IPS DF 6.9 (cell line): ENCODE measurements at regions not wholly inside any gene's neighbourhood (a gene's known extent, or its start where the extent isn't known, plus 50 kb on each side); places are given as distances from the start of the nearest gene placed in this dataset.

ENCODE experiments used
- DNase-seq: peaks from one replicate; pipeline ENCODE4 v3.0.0-alpha.2; 2013; ENCODE audit warnings: low read depth, low spot score
- H3K27ac ChIP-seq: one replicate; pipeline ENCODE4 v1.5.1; 2013; ENCODE audit warnings: low read length, control low read depth
- H3K27me3 ChIP-seq: 2 replicates; pipeline ENCODE4 v1.6.1; 2013; ENCODE audit warnings: mild to moderate bottlenecking, low read length; ENCODE audit not compliant: control insufficient read depth, insufficient read depth
- H3K36me3 ChIP-seq: 2 replicates; pipeline ENCODE4 v1.6.1; 2013; ENCODE audit warnings: low read length; ENCODE audit not compliant: control insufficient read depth, insufficient read depth
- H3K4me1 ChIP-seq: 2 replicates; pipeline ENCODE4 v1.6.1; 2013; ENCODE audit warnings: low read length; ENCODE audit not compliant: control insufficient read depth, insufficient read depth
- H3K4me3 ChIP-seq: 2 replicates; pipeline ENCODE4 v1.5.1; 2013; ENCODE audit warnings: mild to moderate bottlenecking, low read length
- H3K9me3 ChIP-seq: 2 replicates; pipeline ENCODE4 v1.6.1; 2013; ENCODE audit warnings: low read length, inconsistent platforms; ENCODE audit not compliant: control insufficient read depth, insufficient read depth
- WGBS: extraction: QIAGEN DNeasy Blood & Tissue Kit; methylation state at CpG from one replicate; pipeline ENCODE4 v1.1.7; 2013; ENCODE audit warnings: mixed read lengths, missing lambda C conversion rate; ENCODE audit not compliant: insufficient read length, insufficient coverage; 5-methylcytosine and 5-hydroxymethylcytosine counted together

DNA sequence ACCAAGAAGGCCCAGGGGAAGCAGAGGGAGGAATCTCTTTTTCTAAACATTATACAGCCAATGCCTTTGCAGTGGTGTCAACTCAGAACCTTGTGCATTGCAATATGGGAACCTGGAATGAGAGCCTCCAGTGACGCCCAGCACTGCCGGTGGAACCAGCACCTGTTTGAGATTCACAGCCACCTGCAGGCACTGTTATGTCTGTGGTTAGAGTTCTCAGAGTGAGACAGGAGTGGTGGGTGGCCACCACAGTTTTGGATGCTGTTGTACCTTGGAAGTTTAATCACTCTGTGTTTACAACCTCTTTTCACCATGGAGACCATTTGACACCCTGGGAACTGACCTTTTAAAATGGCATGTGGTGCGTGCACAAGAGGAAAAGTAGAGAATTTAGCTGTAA is 185.3 kb upstream of the KCNG1 start:
- no peaks in the 10 kb centered on the region for H3K9me3 ChIP-seq
- no peak overlapping the region for H3K27ac ChIP-seq
- H3K27me3 ChIP-seq, result no peaks in the 10 kb centered on the region
- WGBS, result no CpG with 5 or more reads among the region's 3 CpGs
- DNase-seq, result no peak
- H3K4me1 ChIP-seq, result no peaks in the 10 kb centered on the region
- H3K4me3 ChIP-seq, result no peak overlapping the region
- no peaks in the 10 kb centered on the region for H3K36me3 ChIP-seq

DNA sequence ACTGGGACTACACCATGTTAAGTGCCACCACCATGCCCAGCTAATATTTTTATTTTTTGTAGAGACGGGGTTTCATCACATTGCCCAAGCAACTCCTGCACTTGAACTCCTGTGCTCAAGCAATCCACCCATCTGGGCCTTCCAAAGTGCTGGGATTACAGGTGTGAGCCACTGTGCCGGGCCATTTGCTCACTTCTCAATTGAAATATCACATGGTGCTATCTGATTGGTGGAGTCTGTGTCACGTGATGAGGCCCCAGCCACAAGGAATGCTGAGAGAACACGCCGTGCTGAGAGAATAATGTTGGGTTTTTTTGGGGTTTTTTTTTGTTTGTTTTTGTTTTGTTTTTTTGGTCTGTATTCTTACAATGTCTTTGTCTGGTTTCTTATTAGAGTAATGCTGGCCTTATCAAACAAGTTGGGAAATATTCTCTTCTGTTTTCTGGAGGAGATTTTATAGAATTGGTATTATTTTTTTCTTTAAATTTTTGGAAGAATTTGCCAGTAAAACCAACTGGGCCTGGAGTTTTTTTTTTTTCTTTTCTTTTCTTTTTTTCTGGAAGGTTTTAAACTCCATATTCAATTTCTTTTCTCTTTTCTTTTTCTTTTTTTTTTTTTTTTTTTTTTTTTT is 183.2 kb upstream of the KCNG1 start:
- H3K9me3 ChIP-seq, result no peaks in the 10 kb centered on the region
- no peak overlapping the region for H3K27ac ChIP-seq
- no peaks in the 10 kb centered on the region for H3K4me1 ChIP-seq
- no peak for DNase-seq
- H3K4me3 ChIP-seq, result no peak overlapping the region
- WGBS, result no CpG with 5 or more reads among the region's 5 CpGs
- H3K27me3 ChIP-seq, result no peaks in the 10 kb centered on the region
- H3K36me3 ChIP-seq, result no peaks in the 10 kb centered on the region

DNA sequence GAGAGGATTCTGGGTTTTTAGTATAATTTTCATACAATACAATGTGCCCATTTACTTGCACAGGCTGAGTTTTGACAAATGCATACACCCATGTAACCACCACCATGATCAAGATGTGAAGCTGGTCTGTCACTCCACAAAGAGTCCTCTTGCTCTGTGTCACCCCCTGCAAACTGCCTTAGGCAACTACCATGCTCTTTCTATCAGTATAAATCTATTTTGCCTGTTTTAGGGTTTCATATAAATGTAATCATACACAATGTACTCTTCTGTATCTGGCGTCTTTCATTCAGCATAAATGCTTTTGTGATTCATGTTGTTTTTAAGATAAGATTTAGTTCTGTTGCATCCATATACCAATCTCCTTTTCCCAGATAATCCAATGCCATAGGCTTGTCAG is 181.9 kb upstream of the KCNG1 start:
- Histone ChIP-seq H3K4me3 (no peak overlapping the region), H3K27me3 (no peaks in the 10 kb centered on the region), H3K27ac (no peak overlapping the region), H3K36me3 (no peaks in the 10 kb centered on the region), H3K9me3 (no peaks in the 10 kb centered on the region), H3K4me1 (no peaks in the 10 kb centered on the region)
- WGBS, result no CpG with 5 or more reads among the region's 1 CpG
- no peak for DNase-seq

DNA sequence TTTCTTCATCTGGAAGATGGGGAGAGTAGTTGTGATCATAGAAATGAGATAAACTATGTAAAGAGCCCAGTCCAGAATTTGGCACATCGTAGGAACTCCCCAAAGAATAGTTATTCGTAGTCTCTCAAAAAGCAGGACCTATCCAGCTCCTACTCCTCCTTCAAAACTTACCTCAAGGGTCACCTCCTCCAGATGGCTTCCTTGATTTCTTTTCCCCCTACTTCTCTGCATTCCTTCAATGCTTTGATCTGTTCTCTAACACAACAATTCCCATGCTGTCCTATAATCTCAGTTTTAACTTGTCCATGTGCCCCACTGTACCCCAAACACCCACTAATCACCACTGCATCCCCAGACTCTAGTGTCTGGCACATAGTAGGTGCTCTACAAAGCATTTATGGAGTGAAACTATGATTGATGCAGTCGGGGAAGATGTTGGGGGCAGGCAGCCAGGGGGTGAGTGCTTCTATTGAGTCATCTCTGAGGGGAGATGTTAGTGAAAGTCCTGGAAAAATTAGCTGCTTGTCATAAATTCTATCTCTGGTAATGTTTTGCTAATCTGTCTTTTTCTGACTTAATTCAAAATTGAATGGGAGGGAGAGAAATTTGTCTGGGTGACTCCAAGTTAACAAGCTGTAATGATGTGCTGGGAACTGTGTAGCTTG is 181.3 kb upstream of the KCNG1 start:
- no peaks in the 10 kb centered on the region for H3K36me3 ChIP-seq
- WGBS, result no CpG with 5 or more reads among the region's 3 CpGs
- no peaks in the 10 kb centered on the region for H3K27me3 ChIP-seq
- no peaks in the 10 kb centered on the region for H3K4me1 ChIP-seq
- no peak for DNase-seq
- no peaks in the 10 kb centered on the region for H3K9me3 ChIP-seq
- H3K4me3 ChIP-seq, result no peak overlapping the region
- no peak overlapping the region for H3K27ac ChIP-seq

DNA sequence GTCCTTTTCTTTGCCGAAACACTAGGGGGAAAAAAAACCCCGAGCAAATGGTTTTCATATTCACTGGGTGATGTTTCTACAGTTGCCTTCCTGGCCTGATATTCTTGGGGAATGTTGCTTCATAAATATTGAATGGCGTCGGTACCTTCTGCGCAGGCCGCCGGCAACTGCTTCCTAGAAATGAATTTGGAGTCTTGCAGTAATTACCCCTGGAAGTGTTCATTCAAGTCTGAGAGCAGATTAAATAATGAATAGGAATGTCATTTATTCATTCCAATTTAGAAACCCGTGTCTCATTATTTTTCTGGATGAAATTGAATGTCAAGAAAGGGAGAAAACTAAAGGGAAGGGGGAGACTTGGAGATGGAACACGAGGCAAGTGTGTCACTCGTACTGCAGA is 179.4 kb upstream of the KCNG1 start:
- Histone ChIP-seq H3K4me1 (no peaks in the 10 kb centered on the region), H3K9me3 (no peaks in the 10 kb centered on the region), H3K27ac (no peak overlapping the region), H3K27me3 (no peaks in the 10 kb centered on the region), H3K36me3 (no peaks in the 10 kb centered on the region), H3K4me3 (no peak overlapping the region)
- no peak for DNase-seq
- no CpG with 5 or more reads among the region's 10 CpGs for WGBS

DNA sequence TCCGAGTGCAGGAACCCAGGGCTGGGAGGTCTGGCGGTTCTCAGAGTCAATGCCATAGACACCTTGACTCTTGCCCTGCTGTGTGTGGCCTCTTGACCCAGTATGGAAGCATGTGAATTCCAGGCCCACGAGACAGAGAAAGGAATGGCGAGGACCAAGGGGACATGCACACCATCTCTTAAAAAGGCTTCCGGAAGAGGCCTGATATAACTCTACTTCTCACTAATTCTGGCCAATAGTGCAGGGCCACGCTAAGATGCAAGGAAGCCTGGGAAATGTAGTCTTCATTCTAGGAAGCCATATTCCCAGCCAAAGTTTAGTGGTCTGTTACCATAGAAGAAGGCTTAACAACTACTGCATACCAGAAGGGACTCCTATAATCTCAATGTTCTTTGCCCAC is 177.0 kb upstream of the KCNG1 start:
- H3K27ac ChIP-seq, result no peak overlapping the region
- H3K4me3 ChIP-seq, result no peak overlapping the region
- WGBS, result no CpG with 5 or more reads among the region's 6 CpGs
- no peak for DNase-seq
- H3K4me1 ChIP-seq, result no peaks in the 10 kb centered on the region
- no peaks in the 10 kb centered on the region for H3K36me3 ChIP-seq
- no peaks in the 10 kb centered on the region; the same call in 1 of the 2 replicates for H3K27me3 ChIP-seq
- H3K9me3 ChIP-seq, result no peaks in the 10 kb centered on the region

DNA sequence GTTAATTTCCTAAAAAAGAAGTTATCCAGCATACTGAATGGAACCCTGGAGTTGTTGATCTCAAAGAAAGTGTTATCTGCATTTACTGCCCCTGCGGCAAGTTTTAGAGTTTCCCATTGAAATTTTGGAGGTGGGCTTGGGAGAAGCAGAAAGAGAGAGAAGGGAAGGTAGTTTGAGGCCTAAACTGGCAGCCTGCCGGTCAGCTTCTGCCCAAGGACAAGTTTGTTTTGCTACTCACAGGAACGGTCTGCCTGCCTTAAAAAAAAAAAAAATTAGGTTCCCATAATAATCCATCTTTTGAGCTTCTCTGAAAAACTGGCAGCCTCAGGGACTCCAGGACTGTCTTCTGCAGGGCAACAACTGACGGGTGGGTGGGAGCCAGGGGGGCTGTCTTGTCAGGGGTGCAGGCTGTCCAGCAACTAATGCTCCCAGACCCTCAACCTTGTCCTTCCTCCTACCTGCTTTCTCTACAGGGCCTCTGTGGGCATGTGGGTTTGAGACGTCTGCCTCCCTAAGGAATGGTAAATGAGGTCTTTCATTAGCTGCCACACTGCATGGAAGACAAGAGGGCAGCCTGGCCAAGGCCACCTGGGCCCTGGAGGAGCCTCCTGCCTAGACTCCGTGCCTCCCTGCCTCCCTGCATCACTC is 176.1 kb upstream of the KCNG1 start:
- Histone ChIP-seq H3K9me3 (no peaks in the 10 kb centered on the region), H3K36me3 (no peaks in the 10 kb centered on the region), H3K4me3 (no peak overlapping the region), H3K27me3 (no peaks in the 10 kb centered on the region; the same call in 1 of the 2 replicates), H3K27ac (no peak overlapping the region), H3K4me1 (no peaks in the 10 kb centered on the region)
- no CpG with 5 or more reads among the region's 6 CpGs for WGBS
- DNase-seq, result no peak

DNA sequence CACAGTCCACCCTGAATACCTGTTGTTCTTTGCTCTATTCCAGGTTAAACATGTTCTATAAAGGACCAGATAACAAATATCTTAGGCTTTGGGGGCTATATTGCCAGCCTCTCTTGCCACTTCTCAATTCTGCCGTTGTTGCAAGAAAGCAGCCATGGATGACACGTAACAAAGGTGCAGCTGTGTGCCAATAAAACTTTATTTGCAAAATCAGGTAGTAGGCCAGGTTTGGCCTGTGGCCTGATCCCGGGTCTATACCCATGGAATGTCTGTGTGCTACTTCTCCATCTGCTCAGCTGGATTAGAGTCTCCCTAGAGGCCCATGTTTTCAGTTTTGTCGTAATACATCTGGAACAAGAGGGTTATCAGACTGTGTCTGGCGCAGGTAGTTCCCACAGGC is 175.3 kb upstream of the KCNG1 start:
- H3K27me3 ChIP-seq, result no peaks in the 10 kb centered on the region; the same call in 1 of the 2 replicates
- no peaks in the 10 kb centered on the region for H3K36me3 ChIP-seq
- DNase-seq, result no peak
- no CpG with 5 or more reads among the region's 5 CpGs for WGBS
- no peaks in the 10 kb centered on the region for H3K4me1 ChIP-seq
- no peaks in the 10 kb centered on the region for H3K9me3 ChIP-seq
- H3K4me3 ChIP-seq, result no peak overlapping the region
- no peak overlapping the region for H3K27ac ChIP-seq

DNA sequence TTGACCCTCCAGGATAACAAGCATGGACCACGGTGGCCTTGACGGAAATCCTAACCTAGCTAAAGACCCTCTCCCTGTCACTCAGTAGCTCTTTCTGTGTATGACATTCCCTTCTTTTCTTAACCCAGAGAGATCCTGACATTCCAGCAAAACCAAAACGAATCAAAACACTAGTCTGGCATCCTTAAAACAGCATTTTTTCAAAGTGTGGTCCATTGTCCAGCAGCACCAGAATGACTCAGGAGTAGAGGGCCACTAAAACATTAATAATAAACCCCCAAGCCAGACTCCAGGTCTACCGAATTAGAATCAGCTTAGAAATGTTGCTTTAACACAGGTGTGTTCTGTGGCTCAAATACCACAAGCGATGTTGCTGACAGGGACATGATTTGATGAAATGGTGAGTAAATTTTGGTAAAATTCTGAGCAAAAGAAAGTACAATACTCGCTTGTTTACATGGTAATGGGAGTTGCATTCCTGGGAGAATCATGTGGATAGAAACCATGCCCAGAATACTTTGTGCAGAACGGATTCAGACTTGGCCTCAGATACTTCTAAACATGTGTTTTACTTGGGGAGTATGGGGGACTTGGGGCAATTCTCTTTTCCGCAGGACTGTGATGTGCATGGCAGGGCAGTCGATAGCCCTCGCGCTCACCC is 174.2 kb upstream of the KCNG1 start:
- DNase-seq, result no peak
- Histone ChIP-seq H3K9me3 (no peaks in the 10 kb centered on the region), H3K4me1 (no peaks in the 10 kb centered on the region), H3K4me3 (no peak overlapping the region), H3K36me3 (no peaks in the 10 kb centered on the region), H3K27me3 (no peaks in the 10 kb centered on the region; the same call in 1 of the 2 replicates), H3K27ac (no peak overlapping the region)
- WGBS, result no CpG with 5 or more reads among the region's 11 CpGs

DNA sequence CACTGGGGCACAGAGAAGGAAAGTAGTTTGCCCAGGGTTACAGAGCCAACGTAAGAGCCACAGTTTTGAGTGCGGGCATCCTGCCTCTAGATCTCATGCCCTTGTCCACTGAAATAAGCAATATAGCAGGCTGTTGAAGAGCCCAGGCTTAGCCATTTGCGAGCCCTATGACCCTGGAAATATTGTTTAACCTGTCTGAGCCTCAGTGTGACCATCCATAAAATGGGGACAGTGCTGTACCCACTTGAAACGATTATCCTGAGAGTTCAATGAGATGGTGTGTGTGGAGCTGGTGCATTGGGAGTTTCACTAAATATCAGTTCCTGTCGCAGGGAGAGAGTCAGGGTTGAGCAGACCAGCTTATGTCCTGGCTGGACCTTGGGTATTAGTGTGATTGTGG is 173.1 kb upstream of the KCNG1 start:
- H3K4me1 ChIP-seq, result no peaks in the 10 kb centered on the region
- H3K27me3 ChIP-seq, result no peaks in the 10 kb centered on the region; the same call in 1 of the 2 replicates
- H3K27ac ChIP-seq, result no peak overlapping the region
- DNase-seq, result no peak
- no peaks in the 10 kb centered on the region for H3K36me3 ChIP-seq
- H3K9me3 ChIP-seq, result no peaks in the 10 kb centered on the region
- H3K4me3 ChIP-seq, result no peak overlapping the region
- WGBS, result no CpG with 5 or more reads among the region's 5 CpGs
